DND-41 (cell line): ENCODE measurements at regions not wholly inside any gene's neighbourhood (a gene's known extent, or its start where the extent isn't known, plus 50 kb on each side); places are given as distances from the start of the nearest gene placed in this dataset.

Experiments
- CTCF ChIP-seq: IDR thresholded peaks from 2 replicates; pipeline ENCODE4 v1.5.1; 2012; ENCODE audit warnings: borderline replicate concordance, low read length, moderate library complexity, mild to moderate bottlenecking; ENCODE audit not compliant: poor library complexity, severe bottlenecking; ENCODE audit errors: extremely low read depth
- EZH2 ChIP-seq: IDR thresholded peaks from 3 replicates; pipeline ENCODE4 v1.6.1; 2012; ENCODE audit warnings: borderline replicate concordance, low read depth, mild to moderate bottlenecking, moderate library complexity, low read length, inconsistent platforms; ENCODE audit not compliant: severe bottlenecking

- no peak for TF ChIP-seq CTCF
- no peak for TF ChIP-seq EZH2
These were observed 311.6 kb upstream of the ECI2 start for GRCh38 chr6:4446982-4447381.
